Spinal cord (tissue), 9 donors: ENCODE measurements at regions not wholly inside any gene's neighbourhood (a gene's known extent, or its start where the extent isn't known, plus 50 kb on each side); places are given as distances from the start of the nearest gene placed in this dataset.

Source experiments
- DNase-seq, 6 donors: peaks; one replicate each; pipeline versions ENCODE4 v3.0.0 to v3.0.0-alpha.2; 2013 to 2015; ENCODE audit warnings: low spot score in 6 of 6, low read depth in 4 of 6
- H3K27ac ChIP-seq: one replicate; pipeline ENCODE4 v1.5.1; 2013; ENCODE audit warnings: low read depth, low read length, control low read depth
- H3K27me3 ChIP-seq: one replicate; pipeline ENCODE4 v1.6.1; 2013; ENCODE audit warnings: low read length; ENCODE audit not compliant: control insufficient read depth, insufficient read depth
- H3K36me3 ChIP-seq: one replicate; pipeline ENCODE4 v1.6.1; 2013; ENCODE audit warnings: low read length; ENCODE audit not compliant: control insufficient read depth, insufficient read depth
- H3K4me1 ChIP-seq: one replicate; pipeline ENCODE4 v1.6.1; 2013; ENCODE audit warnings: low read length; ENCODE audit not compliant: control insufficient read depth, insufficient read depth
- H3K4me3 ChIP-seq: one replicate; pipeline ENCODE4 v1.5.1; 2013; ENCODE audit warnings: low read depth, low read length, control low read depth
- H3K9me3 ChIP-seq: one replicate; pipeline ENCODE4 v1.6.1; 2013; ENCODE audit warnings: low read length; ENCODE audit not compliant: control insufficient read depth, insufficient read depth
- WGBS: methylation state at CpG from one replicate; pipeline ENCODE4 v1.1.5; 2013; ENCODE audit warnings: missing lambda C conversion rate; ENCODE audit not compliant: insufficient coverage; 5-methylcytosine and 5-hydroxymethylcytosine counted together
- donor health status: healthy.

DNA sequence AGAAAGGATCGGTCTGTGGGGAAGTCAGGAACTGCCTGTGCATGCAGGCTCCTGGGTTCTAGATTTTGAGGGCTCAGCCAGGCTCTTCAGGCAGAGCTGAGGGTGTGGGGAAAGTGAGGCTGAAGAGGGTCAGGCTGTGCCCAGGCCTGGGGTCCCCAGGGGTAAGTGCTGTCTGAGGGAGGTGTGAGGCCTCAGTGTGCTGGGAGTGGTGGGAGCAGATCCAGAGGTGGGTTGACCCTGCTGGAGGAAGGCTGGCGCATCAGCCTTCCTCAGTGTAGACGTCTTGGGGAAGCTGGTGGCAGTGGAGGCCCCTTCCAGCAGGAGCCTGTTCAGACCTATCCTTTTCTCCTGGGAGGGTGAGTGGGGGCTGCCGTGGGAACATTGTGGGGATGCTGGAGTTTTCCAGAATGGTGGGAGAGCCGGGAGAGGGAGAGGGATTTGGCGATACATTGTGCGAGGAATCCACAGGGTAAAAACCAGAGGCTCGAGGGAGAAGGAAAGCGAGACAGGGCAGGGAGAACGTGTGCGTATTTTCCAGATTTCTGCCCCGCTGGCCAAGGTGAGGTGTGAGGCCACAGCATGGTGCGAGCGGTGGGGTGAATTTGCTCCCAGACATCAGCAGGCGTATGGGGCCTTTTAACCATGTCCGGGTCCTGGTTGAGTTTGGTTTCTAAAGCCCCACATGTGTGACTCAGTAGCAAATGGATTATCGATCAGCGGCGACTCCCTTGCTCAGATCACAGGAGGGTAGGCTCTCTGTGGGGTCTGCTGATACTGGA is 237.7 kb downstream of the TEX29 start:
- WGBS, result 95% methylated on average over 19 of the region's 19 CpGs
- Histone ChIP-seq H3K4me1 (no peaks in the 10 kb centered on the region), H3K27ac (no peak overlapping the region), H3K9me3 (no peaks in the 10 kb centered on the region), H3K4me3 (no peak overlapping the region), H3K36me3 (no peaks in the 10 kb centered on the region), H3K27me3 (no peaks in the 10 kb centered on the region)
- no peak for DNase-seq

DNA sequence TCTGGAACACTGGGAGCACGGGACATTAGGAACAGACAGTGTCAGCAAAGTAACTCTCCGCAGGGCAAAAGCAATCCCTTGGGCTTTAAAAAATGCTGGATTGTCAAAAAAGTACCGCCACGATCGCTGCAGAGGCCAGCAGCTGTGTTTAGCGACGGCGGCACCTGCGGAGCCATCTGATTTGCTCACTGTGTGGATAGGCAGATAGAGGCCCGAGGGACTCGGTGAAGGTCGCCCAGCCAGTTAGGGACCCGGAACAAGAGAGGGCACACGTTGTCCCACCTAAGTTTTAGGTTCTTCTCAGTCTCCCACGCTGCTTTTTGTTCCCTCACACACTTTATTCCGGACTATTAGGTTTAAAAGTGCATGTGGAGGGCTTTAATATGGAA is 238.3 kb downstream of the TEX29 start:
- H3K4me1 ChIP-seq, result no peaks in the 10 kb centered on the region
- no peak overlapping the region for H3K27ac ChIP-seq
- H3K36me3 ChIP-seq, result no peaks in the 10 kb centered on the region
- no peaks in the 10 kb centered on the region for H3K9me3 ChIP-seq
- 87% methylated on average over 9 of the region's 16 CpGs for WGBS
- no peaks in the 10 kb centered on the region for H3K27me3 ChIP-seq
- no peak overlapping the region for H3K4me3 ChIP-seq
- no peak for DNase-seq

DNA sequence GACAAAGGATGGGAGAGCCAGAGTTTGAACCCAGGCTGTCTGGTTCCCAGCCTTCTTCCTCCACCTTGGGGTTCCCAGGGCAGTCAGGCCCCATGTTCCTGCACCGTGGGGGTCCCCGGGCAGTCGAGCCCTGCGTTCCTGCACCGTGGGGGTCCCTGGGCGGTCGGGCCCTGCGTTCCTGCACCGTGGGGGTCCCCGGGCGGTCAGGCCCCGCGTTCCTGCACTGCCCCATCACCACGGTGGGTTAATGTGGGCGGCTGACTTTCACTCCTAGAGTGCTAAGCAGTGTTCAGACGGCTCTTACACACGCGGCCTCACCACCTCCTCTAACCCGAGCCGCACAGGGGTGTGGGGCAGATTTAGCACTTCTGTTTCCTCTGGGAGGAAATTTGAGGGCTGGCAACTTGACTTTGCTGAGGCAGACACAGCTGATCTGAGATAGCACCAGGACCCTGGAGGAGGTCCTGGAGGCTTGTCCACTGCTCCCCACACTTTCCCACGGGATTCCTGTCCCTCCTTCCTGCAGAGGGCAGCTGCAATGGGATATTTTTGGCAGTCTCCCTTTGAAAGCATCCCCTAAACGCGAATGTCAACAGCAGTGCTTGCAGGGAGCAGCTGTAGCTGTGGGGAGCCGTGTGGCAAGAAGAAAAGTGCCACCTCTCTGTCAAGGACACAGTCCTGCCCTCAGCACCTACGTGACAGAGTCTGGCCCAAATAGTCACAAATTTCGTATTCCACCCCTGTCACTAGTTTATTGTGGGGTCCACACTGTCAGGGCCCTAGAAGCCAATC is 239.4 kb downstream of the TEX29 start:
- no peaks in the 10 kb centered on the region for H3K36me3 ChIP-seq
- no peak overlapping the region for H3K4me3 ChIP-seq
- no peaks in the 10 kb centered on the region for H3K9me3 ChIP-seq
- peak in 1 of 6 donors; percentile 18 for DNase-seq
- H3K27ac ChIP-seq, result no peak overlapping the region
- WGBS, result 61% methylated on average over 19 of the region's 26 CpGs
- H3K4me1 ChIP-seq, result no peaks in the 10 kb centered on the region
- H3K27me3 ChIP-seq, result no peaks in the 10 kb centered on the region

DNA sequence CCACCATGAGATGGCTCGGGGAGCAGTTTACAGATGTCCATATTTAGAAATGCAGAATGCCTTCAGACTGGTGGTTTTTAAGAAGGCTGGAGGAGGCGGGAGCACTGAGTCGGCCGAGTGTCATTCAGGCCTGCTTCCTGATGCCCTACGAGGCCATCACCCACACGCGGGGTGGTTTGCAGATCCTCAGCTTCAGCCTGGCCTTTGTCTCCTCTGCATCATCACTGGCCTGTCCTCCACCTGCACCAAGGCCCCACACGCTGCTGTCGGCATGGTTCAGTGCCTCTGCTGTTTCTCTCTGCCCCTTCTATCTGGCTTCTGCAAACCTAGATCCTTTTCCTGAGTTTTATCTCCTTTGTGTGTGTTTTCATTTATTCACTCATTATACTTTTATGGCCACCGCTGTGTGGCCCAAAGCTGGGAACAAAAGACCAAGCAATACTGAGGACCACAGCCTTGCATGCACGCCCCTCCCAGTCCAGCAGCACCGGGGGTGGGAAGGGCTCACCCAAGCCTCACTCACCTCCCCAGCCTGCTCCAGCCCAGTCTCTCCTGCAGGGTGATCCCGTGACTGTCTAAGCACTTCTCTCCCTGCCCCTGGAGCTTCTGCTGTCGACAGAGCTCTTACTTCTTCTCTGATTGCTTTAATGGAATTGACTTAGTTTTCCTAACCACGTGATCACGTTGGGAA is 240.8 kb downstream of the TEX29 start:
- no peaks in the 10 kb centered on the region for H3K36me3 ChIP-seq
- no peak overlapping the region for H3K27ac ChIP-seq
- no peaks in the 10 kb centered on the region for H3K27me3 ChIP-seq
- WGBS, result 84% methylated on average over 16 of the region's 16 CpGs
- H3K4me3 ChIP-seq, result no peak overlapping the region
- no peaks in the 10 kb centered on the region for H3K4me1 ChIP-seq
- DNase-seq, result no peak
- H3K9me3 ChIP-seq, result no peaks in the 10 kb centered on the region

DNA sequence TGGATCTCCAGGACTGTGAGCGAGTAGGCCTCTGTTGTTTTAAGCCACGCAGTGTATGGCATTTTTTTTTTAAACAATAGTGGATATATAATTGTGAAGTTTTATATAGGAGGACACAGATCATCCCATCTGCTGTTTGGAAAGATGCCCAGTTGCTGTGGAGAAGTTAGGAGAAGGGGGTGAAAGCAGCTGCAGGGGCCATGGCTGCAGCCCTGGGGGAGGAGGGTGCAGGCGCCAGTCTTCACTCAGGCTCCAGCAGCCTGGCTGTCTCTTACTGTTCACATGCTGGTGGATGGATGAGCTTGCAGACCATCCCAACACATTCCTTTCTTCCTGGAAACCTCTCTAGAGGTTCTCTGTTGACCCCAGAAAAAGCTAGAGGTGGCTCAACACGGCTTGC is 242.3 kb downstream of the TEX29 start:
- no peaks in the 10 kb centered on the region for H3K4me1 ChIP-seq
- H3K27ac ChIP-seq, result no peak overlapping the region
- no peaks in the 10 kb centered on the region for H3K36me3 ChIP-seq
- no peaks in the 10 kb centered on the region for H3K9me3 ChIP-seq
- 72% methylated on average over 3 of the region's 4 CpGs for WGBS
- no peak overlapping the region for H3K4me3 ChIP-seq
- H3K27me3 ChIP-seq, result no peaks in the 10 kb centered on the region
- DNase-seq, result peak in 1 of 6 donors; percentile 39

DNA sequence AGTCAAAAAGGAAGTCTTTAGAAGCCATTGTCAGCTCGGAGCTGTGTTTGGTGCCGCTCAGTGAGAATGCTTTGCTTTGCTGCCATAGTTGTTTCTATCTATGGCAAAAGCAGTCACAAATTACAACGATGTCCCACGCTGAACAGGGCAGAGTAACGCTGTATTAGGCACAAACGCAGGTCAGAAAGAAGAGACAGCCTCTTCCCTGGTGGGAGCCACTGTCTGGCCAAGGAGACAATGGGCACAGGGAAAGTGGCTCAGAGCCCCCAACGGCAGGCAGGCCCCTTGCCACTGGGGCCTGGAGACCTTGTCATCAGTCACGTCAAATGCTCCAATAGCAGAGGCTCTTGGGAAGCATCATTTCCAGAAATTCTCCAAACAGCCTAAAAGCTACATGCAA is 244.2 kb downstream of the TEX29 start:
- H3K4me3 ChIP-seq, result no peak overlapping the region
- WGBS, result 44% methylated on average over 7 of the region's 8 CpGs
- no peaks in the 10 kb centered on the region for H3K9me3 ChIP-seq
- DNase-seq, result no peak
- no peaks in the 10 kb centered on the region for H3K27me3 ChIP-seq
- no peaks in the 10 kb centered on the region for H3K36me3 ChIP-seq
- H3K4me1 ChIP-seq, result no peaks in the 10 kb centered on the region
- no peak overlapping the region for H3K27ac ChIP-seq

DNA sequence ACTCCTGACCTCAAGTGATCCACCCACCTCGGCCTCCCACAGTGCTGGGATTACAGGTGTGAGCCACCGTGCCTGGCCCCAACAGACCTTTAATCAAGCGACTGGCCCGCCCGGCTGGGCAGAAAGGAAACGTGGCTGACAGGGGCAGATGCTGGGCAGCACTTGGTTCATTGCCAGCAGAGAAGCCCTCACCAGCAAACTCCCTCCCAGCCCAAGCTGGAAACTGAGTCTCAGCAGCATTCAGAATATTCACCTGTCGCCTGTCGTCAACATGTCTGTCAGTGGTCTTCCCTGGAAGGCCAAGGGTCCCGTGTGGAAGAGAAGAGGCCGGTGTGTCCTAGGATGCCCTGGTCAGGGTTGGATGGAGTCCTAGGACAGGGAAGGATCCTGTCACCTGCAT is 245.0 kb downstream of the TEX29 start:
- DNase-seq, result no peak
- H3K27ac ChIP-seq, result no peak overlapping the region
- 79% methylated on average over 9 of the region's 10 CpGs for WGBS
- H3K4me3 ChIP-seq, result no peak overlapping the region
- no peaks in the 10 kb centered on the region for H3K4me1 ChIP-seq
- H3K27me3 ChIP-seq, result no peaks in the 10 kb centered on the region
- H3K36me3 ChIP-seq, result no peaks in the 10 kb centered on the region
- no peaks in the 10 kb centered on the region for H3K9me3 ChIP-seq

DNA sequence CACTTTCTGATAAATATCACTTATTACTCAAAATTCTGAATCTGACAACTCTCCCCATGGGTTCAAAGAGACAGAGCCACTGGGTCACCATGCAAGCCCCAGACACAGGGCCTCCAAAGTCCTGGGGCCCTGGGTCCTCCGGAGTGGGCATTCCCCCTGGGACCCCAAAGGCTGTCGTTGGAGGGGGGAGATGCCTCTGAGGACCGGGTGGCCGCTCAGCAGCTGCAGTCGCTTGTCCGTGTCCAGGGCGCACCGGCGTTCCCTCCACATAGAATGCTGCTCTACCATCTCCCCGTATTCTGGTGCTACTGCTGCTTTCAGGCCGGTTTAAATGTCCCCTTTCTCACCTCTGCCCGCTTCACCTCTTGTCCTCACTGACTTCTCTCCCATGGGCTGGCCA is 246.1 kb downstream of the TEX29 start:
- H3K4me1 ChIP-seq, result no peaks in the 10 kb centered on the region
- DNase-seq, result no peak
- no peaks in the 10 kb centered on the region for H3K9me3 ChIP-seq
- H3K36me3 ChIP-seq, result no peaks in the 10 kb centered on the region
- WGBS, result 94% methylated on average over 12 of the region's 12 CpGs
- H3K4me3 ChIP-seq, result no peak overlapping the region
- no peaks in the 10 kb centered on the region for H3K27me3 ChIP-seq
- H3K27ac ChIP-seq, result no peak overlapping the region

DNA sequence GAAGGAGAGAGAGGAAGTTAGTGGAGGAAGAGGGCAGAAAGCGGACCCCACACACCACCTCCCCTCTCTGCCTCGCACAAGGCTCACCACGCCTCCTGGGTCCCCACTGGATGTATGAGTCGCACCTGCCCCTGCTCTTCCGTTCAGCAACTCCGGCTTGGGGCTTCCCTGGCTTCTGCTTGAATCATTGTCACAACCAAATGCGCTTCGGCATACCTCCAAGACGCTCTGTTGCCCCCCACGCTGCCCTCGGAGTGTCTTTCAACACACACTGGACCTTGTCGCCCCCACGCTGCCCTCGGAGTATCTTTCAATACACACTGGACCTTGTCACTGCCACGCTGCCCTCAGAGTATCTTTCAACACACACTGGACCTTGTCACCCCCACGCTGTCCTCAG is 247.2 kb downstream of the TEX29 start:
- 80% methylated on average over 15 of the region's 16 CpGs for WGBS
- Histone ChIP-seq H3K4me1 (no peaks in the 10 kb centered on the region), H3K36me3 (no peaks in the 10 kb centered on the region), H3K4me3 (no peak overlapping the region), H3K9me3 (no peaks in the 10 kb centered on the region), H3K27ac (no peak overlapping the region), H3K27me3 (no peaks in the 10 kb centered on the region)
- DNase-seq, result no peak
